ENCODE measurements at regions not wholly inside any gene's neighbourhood (a gene's known extent, or its start where the extent isn't known, plus 50 kb on each side); places are given as distances from the start of the nearest gene placed in this dataset.

DNA sequence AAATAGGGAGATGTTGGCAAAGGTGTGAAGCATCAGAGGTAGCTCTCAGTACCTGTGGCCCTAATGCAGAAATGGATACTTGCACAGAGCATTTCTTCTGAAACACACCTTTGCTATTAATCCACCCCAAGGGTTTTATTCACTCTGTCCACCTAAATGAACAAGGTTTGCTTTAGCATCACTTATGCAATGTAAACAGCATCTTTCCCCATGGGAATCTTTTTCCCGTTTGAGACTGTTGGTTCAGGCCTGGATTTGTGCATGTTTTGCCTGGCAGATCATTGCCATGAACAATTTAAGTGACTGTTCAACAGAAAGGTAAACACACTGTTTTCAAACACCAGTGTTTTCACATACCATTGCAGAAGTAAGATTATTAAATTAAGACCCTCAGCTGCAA, 508.3 kb downstream of the SOX2 start:
- Histone ChIP-seq H3K27me3 (ENCODE audit: control insufficient read depth in 1 of 2, insufficient read depth in 2 of 2, low read length in 2 of 2) (no peaks in the 10 kb centered on the region), H3K9ac (ENCODE audit: low read length) (no peak overlapping the region), H3K4me1 (ENCODE audit: insufficient read depth, low read length) (no peaks in the 10 kb centered on the region), H3K27ac (ENCODE audit: low read depth, low read length) (no peak overlapping the region), H3K4me3 (ENCODE audit: low read depth in 1 of 2, low read length in 2 of 2) (no peak overlapping the region), H3K36me3 (ENCODE audit: insufficient read depth, low read length) (no peaks in the 10 kb centered on the region), H3K9me3 (ENCODE audit: low read length) (no peaks in the 10 kb centered on the region)

GRCh38 chr3:182220471-182220870, 508.7 kb downstream of the SOX2 start:
- no peaks in the 10 kb centered on the region for H3K27me3 ChIP-seq (ENCODE audit: control insufficient read depth in 1 of 2, insufficient read depth in 2 of 2, low read length in 2 of 2)
- no peaks in the 10 kb centered on the region for H3K36me3 ChIP-seq (ENCODE audit: insufficient read depth, low read length)
- H3K27ac ChIP-seq (ENCODE audit: low read depth, low read length) = no peak overlapping the region
- no peak overlapping the region for H3K4me3 ChIP-seq (ENCODE audit: low read depth in 1 of 2, low read length in 2 of 2)
- no peaks in the 10 kb centered on the region for H3K9me3 ChIP-seq (ENCODE audit: low read length)
- H3K9ac ChIP-seq (ENCODE audit: low read length) = no peak overlapping the region
- H3K4me1 ChIP-seq (ENCODE audit: insufficient read depth, low read length) = no peaks in the 10 kb centered on the region

GRCh38 chr3:182226995-182227394, 515.3 kb downstream of the SOX2 start:
- H3K4me1 ChIP-seq (ENCODE audit: insufficient read depth, low read length) = no peaks in the 10 kb centered on the region
- no peaks in the 10 kb centered on the region for H3K9me3 ChIP-seq (ENCODE audit: low read length)
- no peak overlapping the region for H3K27ac ChIP-seq (ENCODE audit: low read depth, low read length)
- H3K4me3 ChIP-seq (ENCODE audit: low read depth in 1 of 2, low read length in 2 of 2) = no peak overlapping the region
- H3K36me3 ChIP-seq (ENCODE audit: insufficient read depth, low read length) = no peaks in the 10 kb centered on the region
- no peaks in the 10 kb centered on the region for H3K27me3 ChIP-seq (ENCODE audit: control insufficient read depth in 1 of 2, insufficient read depth in 2 of 2, low read length in 2 of 2)
- H3K9ac ChIP-seq (ENCODE audit: low read length) = no peak overlapping the region

DNA sequence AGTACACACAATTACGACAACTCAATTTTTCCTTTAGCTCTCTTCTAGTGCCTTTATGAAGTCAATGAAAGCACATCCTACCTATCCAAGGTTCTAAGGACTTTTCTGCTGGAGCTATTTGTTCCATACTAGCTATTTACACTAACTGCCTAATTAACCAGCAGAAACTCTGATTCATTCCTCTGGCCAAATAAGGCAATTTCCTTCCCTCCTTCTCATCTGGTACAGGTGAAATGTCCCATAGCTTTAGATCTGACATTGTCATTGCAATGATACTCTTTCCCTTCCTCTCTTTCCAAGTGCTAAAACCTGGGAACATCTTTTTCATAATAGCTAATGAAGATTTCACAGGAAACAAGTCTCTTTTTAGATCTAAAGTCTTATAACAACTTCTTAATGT, 521.7 kb downstream of the SOX2 start:
- Histone ChIP-seq H3K4me3 (ENCODE audit: low read depth in 1 of 2, low read length in 2 of 2) (no peak overlapping the region), H3K36me3 (ENCODE audit: insufficient read depth, low read length) (no peaks in the 10 kb centered on the region), H3K27me3 (ENCODE audit: control insufficient read depth in 1 of 2, insufficient read depth in 2 of 2, low read length in 2 of 2) (no peaks in the 10 kb centered on the region), H3K9me3 (ENCODE audit: low read length) (no peaks in the 10 kb centered on the region), H3K4me1 (ENCODE audit: insufficient read depth, low read length) (no peaks in the 10 kb centered on the region), H3K27ac (ENCODE audit: low read depth, low read length) (no peak overlapping the region), H3K9ac (ENCODE audit: low read length) (no peak overlapping the region)

DNA sequence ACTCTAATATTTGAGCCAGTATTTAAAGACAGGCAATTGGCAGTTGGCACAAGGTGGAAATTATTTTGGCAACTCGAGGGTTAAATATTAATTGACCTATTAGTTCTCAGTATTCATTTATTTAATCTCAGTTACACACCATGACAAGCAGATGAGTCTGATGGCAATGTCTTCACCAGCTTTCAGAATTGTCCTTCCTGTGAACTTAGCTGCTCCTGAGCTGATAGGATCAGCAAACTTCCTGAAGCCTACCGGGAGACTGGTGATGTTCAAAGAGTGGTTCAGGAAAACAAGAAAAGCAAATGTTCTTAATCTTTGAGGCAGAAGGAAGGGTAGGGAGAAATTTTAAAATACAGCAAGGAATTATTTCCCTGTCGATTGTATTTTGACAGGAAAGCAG, 522.2 kb downstream of the SOX2 start:
- Histone ChIP-seq H3K27me3 (ENCODE audit: control insufficient read depth in 1 of 2, insufficient read depth in 2 of 2, low read length in 2 of 2) (no peaks in the 10 kb centered on the region), H3K4me3 (ENCODE audit: low read depth in 1 of 2, low read length in 2 of 2) (no peak overlapping the region), H3K36me3 (ENCODE audit: insufficient read depth, low read length) (no peaks in the 10 kb centered on the region), H3K9me3 (ENCODE audit: low read length) (no peaks in the 10 kb centered on the region), H3K27ac (ENCODE audit: low read depth, low read length) (no peak overlapping the region), H3K9ac (ENCODE audit: low read length) (no peak overlapping the region), H3K4me1 (ENCODE audit: insufficient read depth, low read length) (no peaks in the 10 kb centered on the region)

GRCh38 chr3:182234881-182235280, 523.2 kb downstream of the SOX2 start:
- no peaks in the 10 kb centered on the region for H3K4me1 ChIP-seq (ENCODE audit: insufficient read depth, low read length)
- H3K9me3 ChIP-seq (ENCODE audit: low read length) = no peaks in the 10 kb centered on the region
- H3K4me3 ChIP-seq (ENCODE audit: low read depth in 1 of 2, low read length in 2 of 2) = no peak overlapping the region
- no peaks in the 10 kb centered on the region for H3K27me3 ChIP-seq (ENCODE audit: control insufficient read depth in 1 of 2, insufficient read depth in 2 of 2, low read length in 2 of 2)
- H3K27ac ChIP-seq (ENCODE audit: low read depth, low read length) = no peak overlapping the region
- H3K9ac ChIP-seq (ENCODE audit: low read length) = no peak overlapping the region
- H3K36me3 ChIP-seq (ENCODE audit: insufficient read depth, low read length) = no peaks in the 10 kb centered on the region

DNA sequence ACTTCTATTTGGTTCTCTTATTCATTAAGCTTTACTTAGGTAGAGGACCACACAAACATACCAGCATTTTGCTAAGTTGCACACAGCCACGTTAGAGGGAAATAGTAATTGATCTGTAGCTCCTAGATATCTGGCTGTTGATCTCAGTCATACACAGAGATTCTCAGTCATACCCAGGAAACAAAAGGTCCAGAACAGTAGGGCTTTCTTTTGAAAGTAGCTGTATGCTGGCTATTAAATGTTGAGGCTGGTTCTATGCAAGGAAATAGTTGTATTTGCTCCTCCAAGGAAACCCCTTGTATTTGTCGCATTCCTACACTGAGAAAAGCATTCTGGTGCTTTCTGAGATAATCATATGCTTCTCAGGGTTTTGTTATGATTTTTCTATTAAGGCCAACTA, 523.8 kb downstream of the SOX2 start:
- H3K9ac ChIP-seq (ENCODE audit: low read length) = no peak overlapping the region
- no peak overlapping the region for H3K4me3 ChIP-seq (ENCODE audit: low read depth in 1 of 2, low read length in 2 of 2)
- no peaks in the 10 kb centered on the region for H3K4me1 ChIP-seq (ENCODE audit: insufficient read depth, low read length)

GRCh38 chr3:182238126-182238525, 526.4 kb downstream of the SOX2 start:
- Histone ChIP-seq H3K4me3 (ENCODE audit: low read depth in 1 of 2, low read length in 2 of 2) (no peak overlapping the region), H3K27me3 (ENCODE audit: control insufficient read depth in 1 of 2, insufficient read depth in 2 of 2, low read length in 2 of 2) (no peaks in the 10 kb centered on the region), H3K9ac (ENCODE audit: low read length) (no peak overlapping the region), H3K27ac (ENCODE audit: low read depth, low read length) (no peak overlapping the region), H3K4me1 (ENCODE audit: insufficient read depth, low read length) (peaks cover 14% of the 10 kb centered on the region), H3K9me3 (ENCODE audit: low read length) (no peaks in the 10 kb centered on the region), H3K36me3 (ENCODE audit: insufficient read depth, low read length) (no peaks in the 10 kb centered on the region)

More for the DNA sequence above, 523.8 kb downstream of the SOX2 start:
- no peaks in the 10 kb centered on the region for H3K36me3 ChIP-seq (ENCODE audit: insufficient read depth, low read length)
- no peak overlapping the region for H3K27ac ChIP-seq (ENCODE audit: low read depth, low read length)
- no peaks in the 10 kb centered on the region for H3K9me3 ChIP-seq (ENCODE audit: low read length)
- H3K27me3 ChIP-seq (ENCODE audit: control insufficient read depth in 1 of 2, insufficient read depth in 2 of 2, low read length in 2 of 2) = no peaks in the 10 kb centered on the region

GRCh38 chr3:182239316-182239715, 527.6 kb downstream of the SOX2 start:
- Histone ChIP-seq H3K36me3 (ENCODE audit: insufficient read depth, low read length) (no peaks in the 10 kb centered on the region), H3K4me1 (ENCODE audit: insufficient read depth, low read length) (peaks cover 14% of the 10 kb centered on the region), H3K9me3 (ENCODE audit: low read length) (no peaks in the 10 kb centered on the region), H3K27me3 (ENCODE audit: control insufficient read depth in 1 of 2, insufficient read depth in 2 of 2, low read length in 2 of 2) (no peaks in the 10 kb centered on the region), H3K9ac (ENCODE audit: low read length) (no peak overlapping the region), H3K4me3 (ENCODE audit: low read depth in 1 of 2, low read length in 2 of 2) (no peak overlapping the region), H3K27ac (ENCODE audit: low read depth, low read length) (no peak overlapping the region)

DNA sequence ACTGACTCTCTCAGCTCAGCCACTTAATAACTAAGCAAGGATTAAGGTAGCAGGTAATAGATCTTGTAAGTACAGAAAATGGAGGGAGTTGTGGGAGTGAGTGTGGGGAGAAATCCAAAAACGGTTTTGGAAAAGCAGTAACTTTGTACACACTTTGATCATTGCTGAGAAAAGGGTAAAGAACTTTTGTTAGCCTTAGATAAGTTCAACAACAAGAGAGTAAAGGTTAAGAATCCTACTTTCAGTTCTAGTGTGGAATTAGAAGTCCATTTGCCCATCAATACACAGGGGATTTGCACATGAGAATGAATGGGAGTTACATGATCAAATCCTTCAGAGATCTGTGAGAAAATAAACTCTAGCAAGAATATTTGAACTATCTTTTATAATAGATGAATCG, 528.7 kb downstream of the SOX2 start:
- no peaks in the 10 kb centered on the region for H3K27me3 ChIP-seq (ENCODE audit: control insufficient read depth in 1 of 2, insufficient read depth in 2 of 2, low read length in 2 of 2)
- peaks cover 14% of the 10 kb centered on the region for H3K4me1 ChIP-seq (ENCODE audit: insufficient read depth, low read length)
- H3K36me3 ChIP-seq (ENCODE audit: insufficient read depth, low read length) = no peaks in the 10 kb centered on the region
- no peak overlapping the region for H3K4me3 ChIP-seq (ENCODE audit: low read depth in 1 of 2, low read length in 2 of 2)
- H3K27ac ChIP-seq (ENCODE audit: low read depth, low read length) = no peak overlapping the region
- no peak overlapping the region for H3K9ac ChIP-seq (ENCODE audit: low read length)
- no peaks in the 10 kb centered on the region for H3K9me3 ChIP-seq (ENCODE audit: low read length)

GRCh38 chr3:182241196-182241765, 529.6 kb downstream of the SOX2 start:
- no peak overlapping the region for H3K4me3 ChIP-seq (ENCODE audit: low read depth in 1 of 2, low read length in 2 of 2)
- H3K4me1 ChIP-seq (ENCODE audit: insufficient read depth, low read length) = peaks cover 14% of the 10 kb centered on the region
- no peaks in the 10 kb centered on the region for H3K27me3 ChIP-seq (ENCODE audit: control insufficient read depth in 1 of 2, insufficient read depth in 2 of 2, low read length in 2 of 2)
- H3K9ac ChIP-seq (ENCODE audit: low read length) = no peak overlapping the region
- peak overlapping the region; percentile 43 for H3K27ac ChIP-seq (ENCODE audit: low read depth, low read length)
- H3K9me3 ChIP-seq (ENCODE audit: low read length) = no peaks in the 10 kb centered on the region
- no peaks in the 10 kb centered on the region for H3K36me3 ChIP-seq (ENCODE audit: insufficient read depth, low read length)

GRCh38 chr3:182241766-182242488, 530.2 kb downstream of the SOX2 start:
- peak overlapping the region; percentile 43 for H3K27ac ChIP-seq (ENCODE audit: low read depth, low read length)

More at GRCh38 chr3:182241766-182242488, 530.2 kb downstream of the SOX2 start:
- Histone ChIP-seq H3K9ac (ENCODE audit: low read length) (no peak overlapping the region), H3K27me3 (ENCODE audit: control insufficient read depth in 1 of 2, insufficient read depth in 2 of 2, low read length in 2 of 2) (no peaks in the 10 kb centered on the region), H3K4me1 (ENCODE audit: insufficient read depth, low read length) (peaks cover 14% of the 10 kb centered on the region), H3K4me3 (ENCODE audit: low read depth in 1 of 2, low read length in 2 of 2) (no peak overlapping the region), H3K9me3 (ENCODE audit: low read length) (no peaks in the 10 kb centered on the region), H3K36me3 (ENCODE audit: insufficient read depth, low read length) (no peaks in the 10 kb centered on the region)
